ENCODE measurements at regions not wholly inside any gene's neighbourhood (a gene's known extent, or its start where the extent isn't known, plus 50 kb on each side); places are given as distances from the start of the nearest gene placed in this dataset.

DNA sequence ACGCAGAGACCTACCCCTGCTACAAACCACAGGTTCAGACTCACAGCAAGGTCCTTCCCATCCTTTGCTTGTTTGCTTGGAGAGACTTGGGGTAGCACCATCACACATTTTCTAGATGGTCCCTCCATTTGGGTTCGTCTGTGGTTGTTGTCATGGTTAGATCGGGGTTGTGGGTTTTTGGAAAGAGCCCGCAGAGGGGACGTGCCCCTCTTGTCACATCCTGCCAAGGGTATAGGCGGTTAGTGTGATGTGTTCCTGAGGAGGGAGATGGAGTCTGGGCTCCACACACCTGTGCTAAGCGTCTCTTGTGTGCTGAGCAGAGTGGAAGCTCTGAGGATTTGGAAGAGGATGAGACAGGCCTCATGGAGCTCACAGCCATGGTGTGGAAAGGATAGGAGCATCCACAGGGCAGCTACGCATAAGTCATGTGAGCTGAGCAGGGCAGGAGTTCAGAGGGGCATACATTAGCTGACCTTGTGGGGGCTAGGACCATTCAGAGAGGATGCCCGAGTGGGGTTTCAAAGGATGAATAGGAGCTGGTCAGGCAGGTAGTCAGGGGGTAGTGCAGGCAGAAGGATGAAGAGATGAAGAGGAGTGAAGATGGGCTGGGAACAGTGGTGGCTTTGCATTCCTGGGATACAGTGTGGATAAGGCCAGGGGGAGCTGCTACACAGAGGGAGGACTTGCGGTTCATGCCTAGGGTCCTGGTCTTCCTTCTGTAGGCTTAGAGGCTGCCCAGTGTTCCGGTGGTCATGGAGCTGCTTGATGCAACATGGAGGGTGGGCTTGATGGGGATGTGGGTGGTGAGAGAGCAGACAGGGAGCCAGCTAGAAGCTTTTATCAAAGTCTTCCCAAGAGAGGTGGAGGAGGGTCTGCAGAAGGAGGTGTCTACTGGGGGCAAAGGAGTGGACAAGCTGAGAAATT, 62.9 kb downstream of the ACKR3 start:
- H3K4me3 ChIP-seq (replicated peaks; ENCODE audit: low read depth, low read length), result no peak overlapping the region
- no peak for TF ChIP-seq CTCF (IDR thresholded peaks at IDR 0.05; ENCODE audit: low read depth, low read length, missing control alignments)
- DNase-seq (ENCODE audit: extremely low read depth, low read depth), result no peak

GRCh38 chr2:236633219-236633570, 63.6 kb downstream of the ACKR3 start:
- DNase-seq (ENCODE audit: extremely low read depth, low read depth), result no peak
- no peak overlapping the region for H3K4me3 ChIP-seq (replicated peaks; ENCODE audit: low read depth, low read length)
- TF ChIP-seq CTCF (IDR thresholded peaks at IDR 0.05; ENCODE audit: low read depth, low read length, missing control alignments), result no peak

GRCh38 chr2:236633775-236634560, 64.3 kb downstream of the ACKR3 start:
- TF ChIP-seq CTCF (IDR thresholded peaks at IDR 0.05; ENCODE audit: low read depth, low read length, missing control alignments), result no peak
- H3K4me3 ChIP-seq (replicated peaks; ENCODE audit: low read depth, low read length), result no peak overlapping the region
- no peak for DNase-seq (ENCODE audit: extremely low read depth, low read depth)

DNA sequence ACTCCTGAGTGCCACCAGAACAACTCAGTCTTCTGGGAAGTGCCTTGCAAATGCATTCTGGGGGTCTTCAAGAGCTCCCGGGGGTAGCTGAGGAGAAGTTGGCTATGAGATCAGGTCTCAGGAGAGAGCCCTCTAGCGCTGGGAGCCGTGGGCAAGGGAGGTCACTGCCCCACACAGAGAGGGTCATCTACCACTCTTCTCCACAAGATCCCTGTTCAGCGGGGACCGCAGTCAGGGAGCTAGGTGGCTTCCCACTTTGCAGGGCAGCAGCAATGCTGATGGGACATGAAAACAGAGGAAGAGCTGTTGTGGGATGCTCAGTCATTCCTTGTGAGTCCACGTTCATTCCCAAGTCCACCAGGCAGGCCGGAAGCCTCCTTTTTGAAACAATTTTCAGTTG, 66.6 kb downstream of the ACKR3 start:
- TF ChIP-seq CTCF (IDR thresholded peaks at IDR 0.05; ENCODE audit: low read depth, low read length, missing control alignments), result no peak
- DNase-seq (ENCODE audit: extremely low read depth, low read depth), result no peak
- no peak overlapping the region for H3K4me3 ChIP-seq (replicated peaks; ENCODE audit: low read depth, low read length)

- no peak for TF ChIP-seq CTCF (IDR thresholded peaks at IDR 0.05; ENCODE audit: low read depth, low read length, missing control alignments)
- no peak for DNase-seq (ENCODE audit: extremely low read depth, low read depth)
- H3K4me3 ChIP-seq (replicated peaks; ENCODE audit: low read depth, low read length), result no peak overlapping the region
Observed at GRCh38 chr2:236636714-236637470, 67.3 kb downstream of the ACKR3 start.

DNA sequence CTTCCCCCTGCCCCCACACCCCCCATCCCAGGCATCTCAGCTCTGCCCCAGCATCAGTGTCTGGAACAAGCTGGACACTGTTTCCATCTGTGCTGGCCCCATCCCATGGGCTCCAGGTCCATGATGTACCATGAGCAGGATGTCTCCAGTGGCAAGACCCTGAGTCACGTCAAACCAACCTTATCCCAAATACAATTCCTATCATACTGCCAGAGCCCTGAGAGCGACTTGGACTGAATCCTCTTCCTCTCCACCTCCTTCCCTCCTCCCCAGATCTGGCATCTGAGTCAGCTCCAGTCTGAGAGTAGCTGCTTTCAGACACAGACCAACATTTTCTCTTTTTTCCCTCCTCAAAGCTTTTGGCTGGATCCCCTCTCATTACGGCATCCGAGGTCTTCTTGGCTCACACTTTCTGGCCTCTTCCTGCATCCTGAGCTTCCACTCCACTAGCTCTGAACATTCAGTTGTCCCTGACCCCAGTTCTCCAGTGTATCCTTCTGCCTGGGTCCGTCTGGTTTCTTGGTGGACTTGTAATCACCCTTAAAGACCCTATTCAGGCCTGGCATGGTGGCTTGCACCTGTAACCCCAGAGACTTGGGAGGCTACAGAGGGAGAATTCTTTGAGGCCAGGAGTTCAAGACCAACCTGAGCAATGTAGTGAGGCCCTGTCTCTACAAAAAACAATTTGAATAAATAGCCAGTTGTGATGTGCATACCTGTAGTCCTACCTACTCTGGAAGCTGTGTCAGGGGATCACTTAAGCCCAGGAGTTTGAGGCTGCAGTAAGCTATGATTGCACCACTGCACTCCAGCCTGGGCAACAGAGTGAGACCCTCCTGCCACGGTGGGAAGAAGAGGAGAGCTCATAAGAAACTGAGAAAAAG, 68.3 kb downstream of the ACKR3 start:
- DNase-seq (ENCODE audit: extremely low read depth, low read depth), result no peak
- TF ChIP-seq CTCF (IDR thresholded peaks at IDR 0.05; ENCODE audit: low read depth, low read length, missing control alignments), result no peak
- H3K4me3 ChIP-seq (replicated peaks; ENCODE audit: low read depth, low read length), result no peak overlapping the region
